ENCODE measurements at regions not wholly inside any gene's neighbourhood (a gene's known extent, or its start where the extent isn't known, plus 50 kb on each side); places are given as distances from the start of the nearest gene placed in this dataset.
A peak's percentile ranks its signal among the peaks of the same experiment; 100 is the strongest.

DNA sequence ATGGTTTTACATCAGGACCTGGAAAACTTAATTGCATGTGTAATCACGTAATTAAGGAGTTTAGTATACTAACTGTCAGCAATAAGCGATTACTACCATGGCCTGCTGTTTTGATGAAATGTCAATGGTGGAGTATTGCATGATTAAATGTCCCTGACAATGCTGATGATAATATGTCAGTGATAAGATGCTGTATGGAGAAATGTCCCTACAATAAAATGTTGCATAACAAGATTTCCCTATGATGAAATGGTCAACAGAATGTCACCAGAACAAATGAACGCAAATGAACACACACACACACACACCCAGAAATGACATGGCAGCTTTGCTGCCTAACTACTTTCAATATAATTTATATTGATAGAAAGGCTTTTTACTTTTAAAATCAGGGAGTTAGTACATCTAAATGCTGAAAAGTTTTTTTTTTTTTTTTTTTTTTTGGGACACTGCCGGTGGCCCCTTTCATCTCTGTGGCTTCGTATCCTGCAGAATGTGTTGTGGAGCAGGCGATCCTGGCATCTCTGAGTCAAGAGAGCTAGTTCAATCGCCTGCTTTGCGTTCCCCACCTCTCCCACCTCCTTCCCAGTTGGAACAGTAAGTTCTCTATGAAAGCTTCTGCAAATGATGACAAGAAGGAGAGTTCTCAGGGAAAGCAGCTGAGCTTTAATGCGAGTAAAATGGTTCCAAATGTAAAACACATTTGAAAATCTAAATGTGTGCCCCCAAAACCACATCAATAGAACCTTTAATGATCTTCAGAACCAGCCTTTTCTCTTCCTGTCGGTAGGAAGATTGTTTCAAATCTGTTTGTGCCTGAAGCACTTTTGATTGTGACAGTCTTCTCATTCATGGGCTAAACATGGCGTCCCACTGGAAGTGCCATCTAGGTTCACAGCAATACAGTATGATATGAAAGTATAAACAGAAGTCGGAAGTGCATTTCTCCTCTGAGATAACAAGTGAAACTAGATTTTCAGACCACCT is 170.1 kb upstream of the GBE1 start:
- FAIRE-seq = no peak
- DNase-seq (ENCODE audit: low spot score) = no peak

DNA sequence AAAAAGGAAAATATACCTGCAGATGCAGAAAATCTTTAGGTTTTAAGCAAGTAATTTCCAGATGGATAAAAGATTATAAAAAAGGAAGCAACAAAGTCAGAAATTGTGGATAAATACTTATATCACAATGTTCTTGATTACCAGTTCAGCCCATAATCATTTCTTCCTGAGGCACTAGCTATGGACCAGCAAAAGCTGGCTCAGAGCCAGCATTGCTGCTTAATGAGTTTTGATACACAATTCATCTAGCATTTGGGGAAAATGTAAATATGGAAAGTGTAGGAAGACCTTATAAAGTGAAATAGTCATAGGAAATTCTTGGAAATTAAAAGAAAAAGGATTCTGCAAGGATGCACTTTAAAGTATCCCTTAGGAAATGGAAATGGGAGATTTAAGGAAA is 168.3 kb upstream of the GBE1 start:
- DNase-seq (ENCODE audit: low spot score) = no peak
- no peak for FAIRE-seq

DNA sequence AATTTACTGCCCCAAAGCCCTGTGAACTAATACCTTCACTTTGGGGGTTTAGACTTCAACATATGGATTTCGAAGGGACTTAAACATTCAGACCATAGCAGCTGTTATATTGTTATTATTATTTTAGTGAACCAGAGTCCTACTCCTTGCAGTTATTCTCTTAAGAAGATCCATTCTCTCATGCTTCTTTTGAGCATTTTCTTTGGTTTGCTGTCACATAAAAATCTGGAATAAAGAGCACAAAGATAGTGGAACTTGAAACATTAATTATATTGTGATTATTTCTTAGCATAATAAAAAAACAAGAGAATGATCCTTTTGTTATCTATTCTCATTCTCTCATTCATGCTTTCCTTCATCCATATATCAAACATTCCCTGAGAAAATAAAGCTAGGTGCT is 166.4 kb upstream of the GBE1 start:
- DNase-seq (ENCODE audit: low spot score) (no peak), FAIRE-seq (no peak)

DNA sequence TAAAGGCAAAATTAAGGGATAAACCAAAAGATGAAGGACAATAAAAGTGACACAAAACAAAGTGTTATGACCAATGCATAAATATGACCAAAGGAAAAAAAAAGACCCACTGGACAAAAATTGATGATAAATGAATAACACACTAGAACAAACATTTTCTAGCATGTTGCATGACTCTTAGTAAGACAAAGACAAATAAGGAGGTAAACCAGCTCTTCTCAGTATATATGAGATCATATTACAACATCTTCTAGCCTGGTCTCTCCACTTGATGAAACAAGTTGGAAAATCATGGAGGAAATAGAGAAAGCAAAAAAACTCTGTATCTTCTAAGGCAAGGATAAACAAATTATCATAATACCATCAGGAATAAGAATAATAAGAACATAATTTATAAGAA is 163.9 kb upstream of the GBE1 start:
- FAIRE-seq (no peak), DNase-seq (ENCODE audit: low spot score) (no peak)

DNA sequence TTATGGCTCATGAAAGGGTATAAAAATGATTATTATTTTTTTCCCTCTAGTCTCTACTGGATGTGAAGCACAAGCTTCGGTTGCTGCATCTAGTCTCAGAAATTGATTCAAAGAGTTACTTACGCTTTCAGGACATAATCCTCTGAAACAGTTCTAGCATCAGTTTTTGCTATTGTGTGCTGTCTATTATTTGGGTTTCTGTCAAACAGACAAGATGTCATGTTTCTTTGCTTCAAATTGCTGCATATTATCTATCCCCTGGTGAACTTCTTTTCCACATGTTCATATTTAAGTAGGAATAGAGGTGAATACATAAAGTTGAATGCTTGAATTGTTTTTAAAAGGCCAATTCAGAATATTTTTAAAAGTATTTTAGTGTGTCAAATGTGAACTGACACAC is 161.6 kb upstream of the GBE1 start:
- DNase-seq (ENCODE audit: low spot score) (no peak), FAIRE-seq (no peak)

DNA sequence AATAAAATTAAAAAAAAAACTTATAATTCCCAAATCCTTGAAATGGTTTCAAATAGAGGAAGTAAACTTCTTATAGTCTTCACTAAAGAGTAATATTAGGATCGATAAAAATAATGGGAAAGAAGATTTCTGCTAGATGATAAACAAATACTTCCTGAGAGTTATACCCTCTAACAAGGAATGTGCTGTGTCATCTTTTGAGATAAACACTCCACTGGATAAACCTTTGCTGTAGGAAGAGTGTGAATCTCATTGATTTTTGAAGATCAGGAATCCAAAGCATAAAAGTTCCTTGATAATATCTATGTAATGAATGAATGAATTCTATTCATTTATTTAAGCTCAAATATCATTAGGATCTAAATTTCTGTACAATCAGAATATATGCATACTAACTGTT is 161.0 kb upstream of the GBE1 start:
- no peak for FAIRE-seq
- no peak for DNase-seq (ENCODE audit: low spot score)

DNA sequence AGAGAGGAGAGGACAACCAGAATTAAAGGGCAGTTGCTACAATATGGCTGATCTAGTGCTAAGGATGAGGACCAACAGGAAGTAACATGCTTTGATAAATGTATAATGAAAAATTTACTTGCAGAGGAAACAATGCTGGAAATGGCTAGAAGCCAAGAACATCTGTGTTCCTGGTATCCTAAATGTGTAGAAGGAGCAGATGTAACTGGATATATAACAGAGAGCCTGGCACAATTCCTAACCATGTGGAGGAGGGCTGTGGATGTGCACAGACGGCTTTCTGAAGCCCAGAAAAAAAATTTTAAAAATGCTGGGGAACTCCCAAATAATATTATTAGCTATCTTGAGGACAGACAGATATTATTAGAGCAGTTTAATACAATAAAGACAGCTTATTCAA is 159.4 kb upstream of the GBE1 start:
- DNase-seq (ENCODE audit: low spot score) (no peak), FAIRE-seq (no peak)

DNA sequence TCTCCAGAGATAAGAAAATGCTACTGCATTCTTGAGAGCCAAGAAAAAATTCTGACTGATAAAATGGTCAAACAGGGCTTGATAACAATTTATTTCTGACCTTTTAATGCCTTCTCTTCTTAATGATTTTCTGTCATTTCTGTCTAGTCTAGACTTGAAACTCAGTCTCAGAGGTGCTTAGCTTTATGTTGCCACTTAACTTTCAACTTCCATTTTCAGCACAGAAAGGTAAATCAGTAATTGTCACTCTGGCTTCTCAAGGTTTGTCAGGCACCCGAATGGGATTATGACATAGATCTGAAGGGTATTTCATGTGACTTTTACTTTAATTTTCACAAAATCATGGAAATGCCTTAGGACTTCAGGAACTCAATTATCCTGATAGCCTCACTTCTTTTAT is 155.4 kb upstream of the GBE1 start:
- DNase-seq (ENCODE audit: low spot score) = no peak
- FAIRE-seq = no peak

DNA sequence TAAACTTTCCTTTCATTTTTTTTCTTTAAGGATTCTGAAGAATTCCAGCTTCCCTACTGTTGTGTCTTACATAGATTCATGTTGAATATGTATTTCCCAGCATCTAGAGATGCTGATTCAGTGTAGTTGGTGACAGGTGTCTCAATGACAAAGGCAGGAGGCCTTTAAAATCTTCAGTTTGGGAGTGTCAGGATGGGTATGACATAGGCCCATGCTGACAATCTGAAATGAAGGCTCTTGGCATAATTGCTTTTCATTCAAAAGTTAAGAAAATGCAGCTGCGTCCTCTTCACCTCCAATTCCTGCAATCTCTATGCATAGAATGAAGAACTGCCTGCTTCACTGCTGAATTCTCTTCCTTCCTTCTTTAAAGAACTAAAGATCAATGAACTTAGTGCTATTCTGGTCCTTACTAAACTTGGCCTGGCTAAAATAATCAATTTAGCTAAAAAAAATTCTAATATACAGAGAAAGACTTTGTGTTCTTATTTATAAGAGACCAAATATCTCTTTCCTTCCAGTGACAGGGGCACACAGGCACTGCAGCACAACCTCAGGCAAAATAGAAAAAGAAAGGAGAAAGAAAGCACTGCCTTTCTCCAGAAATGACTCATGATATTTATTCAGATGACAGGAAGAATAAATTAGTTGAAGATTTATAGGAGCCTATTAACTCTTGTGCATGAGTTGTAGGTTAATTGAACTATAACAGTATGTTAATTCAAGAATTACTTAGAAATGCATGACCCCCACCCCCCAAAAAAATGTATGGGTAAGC is 152.6 kb upstream of the GBE1 start:
- FAIRE-seq (no peak), DNase-seq (ENCODE audit: low spot score) (no peak)

DNA sequence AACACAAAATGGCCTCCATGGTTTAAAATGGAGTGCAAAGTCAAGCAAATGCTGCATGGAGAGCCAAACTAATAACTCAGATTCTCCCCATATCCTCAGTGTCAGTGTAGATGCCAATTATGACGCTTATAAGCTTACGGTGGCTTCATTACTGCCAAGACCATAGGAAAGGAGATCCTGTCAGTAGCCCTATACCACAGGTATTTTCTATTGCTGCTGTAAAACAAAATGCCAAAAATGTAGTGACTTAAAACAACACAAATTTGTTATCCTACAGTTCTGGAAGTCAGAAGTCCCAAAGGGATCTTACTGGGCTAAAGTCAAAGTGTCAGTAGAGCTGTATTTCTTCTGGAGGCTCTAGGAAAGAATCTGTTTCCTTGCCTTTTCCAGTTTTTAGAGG is 149.8 kb upstream of the GBE1 start:
- no peak for DNase-seq (ENCODE audit: low spot score)
- no peak for FAIRE-seq

DNA sequence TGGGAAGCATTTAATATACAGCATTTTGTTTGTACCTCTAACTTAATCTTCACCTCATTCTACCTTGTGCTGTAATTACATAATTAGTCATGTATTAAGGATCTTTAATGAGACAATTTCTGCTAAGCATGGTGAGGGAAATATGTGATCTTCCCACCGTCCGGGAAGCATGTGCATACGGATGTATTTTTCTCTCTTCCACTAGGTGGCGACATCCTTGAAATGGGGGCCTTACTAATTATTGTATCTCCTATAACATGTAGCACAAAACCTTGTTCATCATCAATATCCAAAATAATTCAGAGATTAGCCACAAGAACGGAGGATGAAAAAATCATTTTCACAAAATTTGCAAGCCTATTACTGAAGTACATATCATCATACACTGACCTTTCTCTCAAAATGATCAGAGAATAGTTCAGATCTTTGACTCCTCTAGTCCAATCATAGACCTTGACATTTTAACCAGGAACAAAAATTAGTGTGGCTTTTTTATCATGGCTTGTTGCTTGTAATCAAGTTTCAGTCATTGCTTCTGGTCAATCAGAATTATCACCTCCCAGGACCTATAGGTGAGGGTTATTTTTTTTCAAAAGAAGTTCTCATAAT is 148.9 kb upstream of the GBE1 start:
- peak; percentile 28 for DNase-seq (ENCODE audit: low spot score)
- FAIRE-seq = no peak

DNA sequence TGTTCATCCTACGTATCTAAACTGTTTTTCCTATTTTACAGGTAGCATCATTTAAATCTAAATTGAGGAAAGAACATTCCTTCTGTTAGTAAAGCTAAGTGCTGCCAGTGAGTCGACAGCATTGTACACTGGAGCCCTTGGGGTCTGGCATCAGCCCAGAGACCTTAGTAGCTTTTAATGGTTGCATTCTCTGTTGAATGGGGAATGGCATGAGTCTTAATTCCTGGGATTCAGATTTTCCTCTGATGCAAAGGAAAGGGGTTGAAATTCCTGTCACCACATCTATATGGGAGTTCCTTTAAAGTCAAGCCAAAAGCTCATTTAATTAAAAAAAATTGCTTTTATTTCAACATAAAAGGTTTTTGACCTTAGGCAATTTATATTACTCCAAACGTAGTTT is 148.4 kb upstream of the GBE1 start:
- FAIRE-seq (no peak), DNase-seq (ENCODE audit: low spot score) (no peak)

DNA sequence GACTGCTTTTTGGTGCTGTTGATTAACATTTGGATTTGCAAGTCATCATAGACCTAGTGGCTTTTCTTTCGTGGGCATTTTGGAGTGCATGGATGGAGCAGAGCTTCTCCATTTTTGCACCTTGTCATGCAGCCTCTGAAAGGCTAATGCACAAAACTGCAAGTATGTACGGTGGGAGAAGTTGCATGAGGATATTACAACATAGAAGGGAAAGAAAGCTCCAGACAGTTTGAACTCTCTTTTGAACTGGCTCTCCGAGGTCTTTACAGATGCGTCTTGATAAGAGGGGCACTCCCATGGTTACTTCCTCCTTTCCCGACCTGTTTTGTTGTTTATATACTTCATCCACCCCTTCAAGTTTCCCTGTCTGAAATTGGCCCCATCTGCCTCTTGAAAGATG is 147.1 kb upstream of the GBE1 start:
- FAIRE-seq (no peak), DNase-seq (ENCODE audit: low spot score) (no peak)

DNA sequence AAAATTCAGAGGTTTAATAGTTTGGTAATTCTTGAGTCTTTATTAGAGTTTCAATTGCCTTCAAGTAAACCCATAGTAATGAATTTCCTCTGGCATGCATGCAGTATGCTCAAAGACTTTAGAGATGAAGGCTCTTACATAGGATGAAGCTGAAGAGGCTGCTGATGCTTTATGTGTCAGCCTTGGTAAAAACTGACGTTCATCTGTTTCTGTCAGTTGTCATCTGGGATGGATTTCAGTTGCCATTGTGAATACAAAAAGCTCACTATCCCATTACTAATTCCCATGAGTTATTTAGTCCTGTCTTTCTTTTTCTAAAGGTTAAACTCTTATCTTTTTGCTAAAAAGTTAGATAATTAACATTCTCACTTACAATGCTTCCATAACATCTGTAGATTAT is 136.9 kb upstream of the GBE1 start:
- FAIRE-seq (no peak), DNase-seq (ENCODE audit: low spot score) (no peak)

DNA sequence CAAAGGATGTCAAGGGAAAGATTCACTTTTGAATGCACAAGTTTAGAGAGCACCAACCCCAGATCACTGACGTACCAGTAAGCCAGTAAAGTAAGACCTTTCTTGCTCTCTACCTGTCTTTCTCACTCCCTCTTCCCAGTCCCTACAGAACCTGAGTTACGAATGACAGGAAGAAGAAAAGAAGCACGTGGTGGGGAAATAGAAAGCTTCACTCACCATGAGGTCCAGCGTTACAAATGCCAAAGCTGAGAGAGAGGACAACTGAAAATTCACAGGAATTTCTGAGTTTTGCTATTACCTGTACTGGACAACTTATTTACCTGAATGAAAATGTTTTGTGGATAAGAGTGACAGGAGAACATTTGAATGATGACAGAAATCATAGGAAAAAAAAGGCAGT is 133.2 kb upstream of the GBE1 start:
- DNase-seq (ENCODE audit: low spot score) (no peak), FAIRE-seq (no peak)

DNA sequence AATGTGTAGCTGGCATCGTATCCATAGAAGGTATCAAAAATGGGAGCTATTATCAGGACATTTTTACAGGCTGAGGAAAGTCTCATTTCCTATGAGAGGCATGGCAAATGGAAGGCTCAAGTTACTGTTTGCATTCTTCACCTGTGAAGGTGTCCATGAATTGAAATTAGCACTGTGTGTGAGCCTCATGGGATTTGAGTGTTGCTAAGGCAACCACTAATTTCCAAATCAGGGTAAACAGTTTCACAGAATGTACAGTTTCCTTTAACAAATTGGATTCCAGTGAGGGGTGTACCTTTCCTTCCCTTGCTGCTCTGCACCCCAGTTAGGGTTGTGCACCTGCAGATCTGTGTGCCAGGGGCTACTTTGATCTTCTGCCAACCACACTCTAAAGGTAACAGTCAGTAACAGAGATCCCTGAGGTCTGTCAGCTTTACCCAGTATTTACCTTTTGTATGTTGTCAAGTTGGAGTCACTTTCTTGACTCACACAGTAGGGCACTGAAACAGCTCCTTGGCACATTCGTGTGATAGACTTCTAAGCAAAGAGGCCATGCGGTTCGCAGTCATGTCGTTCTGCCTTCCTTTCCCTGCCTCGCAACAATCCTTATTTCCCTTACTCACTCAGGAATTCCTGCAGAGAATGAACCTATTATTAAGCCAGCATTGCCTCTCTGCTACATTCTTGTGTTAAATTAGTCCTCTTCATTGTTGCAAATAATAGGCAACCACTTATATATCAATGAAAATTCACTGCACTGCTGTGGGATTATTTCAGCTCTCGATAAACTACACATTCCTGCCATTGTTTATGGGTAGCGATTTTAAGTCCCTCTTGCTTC is 129.8 kb upstream of the GBE1 start:
- DNase-seq (ENCODE audit: low spot score) (no peak), FAIRE-seq (no peak)

DNA sequence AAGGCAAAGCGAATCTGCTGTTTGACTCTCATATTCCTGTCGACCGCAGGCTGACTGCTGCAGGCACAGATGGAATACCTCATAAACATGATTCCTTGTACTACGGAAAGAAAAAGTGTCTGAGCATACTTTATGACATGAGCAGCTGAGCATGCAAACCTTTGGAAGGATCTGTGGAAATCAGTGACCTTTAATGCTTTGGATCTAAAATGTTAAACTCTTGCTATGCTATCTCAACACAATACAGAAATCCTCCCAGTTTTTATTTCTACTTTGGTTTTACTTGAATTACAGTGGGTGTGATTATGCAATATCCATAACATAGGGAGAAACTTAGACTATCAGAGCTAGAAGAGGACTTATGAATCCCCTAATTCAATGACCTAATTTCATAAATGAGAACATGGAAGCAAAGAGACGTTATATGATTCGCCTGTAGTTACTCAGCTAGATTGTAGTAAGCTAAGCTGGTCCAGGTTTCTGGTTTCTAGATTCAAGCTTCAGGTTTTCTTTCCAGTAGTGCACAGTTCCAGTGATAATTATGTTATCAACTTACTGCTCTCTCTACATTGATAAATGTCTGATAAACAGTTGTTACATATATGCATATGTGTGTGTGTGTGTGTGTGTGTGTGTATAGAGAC is 127.6 kb upstream of the GBE1 start:
- FAIRE-seq = no peak
- DNase-seq (ENCODE audit: low spot score) = no peak

DNA sequence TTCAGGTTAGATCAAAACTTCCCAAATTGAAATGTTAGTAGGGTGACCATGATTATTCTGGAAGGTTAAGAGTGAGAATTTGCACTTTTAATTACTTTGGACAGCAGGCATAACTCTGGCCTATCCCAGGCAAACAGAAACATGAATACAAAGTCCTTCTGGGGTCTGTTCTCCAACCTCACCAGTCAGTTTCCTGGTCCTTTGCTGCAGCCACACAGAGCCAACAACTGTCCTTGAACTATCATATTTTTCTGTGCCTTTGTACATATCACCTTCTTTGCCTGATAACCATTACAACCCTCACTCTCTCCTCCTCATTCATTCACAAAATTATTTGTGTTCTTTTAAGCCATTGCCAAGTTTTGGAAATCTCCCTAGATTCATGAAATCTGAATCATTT is 126.0 kb upstream of the GBE1 start:
- FAIRE-seq = no peak
- no peak for DNase-seq (ENCODE audit: low spot score)

DNA sequence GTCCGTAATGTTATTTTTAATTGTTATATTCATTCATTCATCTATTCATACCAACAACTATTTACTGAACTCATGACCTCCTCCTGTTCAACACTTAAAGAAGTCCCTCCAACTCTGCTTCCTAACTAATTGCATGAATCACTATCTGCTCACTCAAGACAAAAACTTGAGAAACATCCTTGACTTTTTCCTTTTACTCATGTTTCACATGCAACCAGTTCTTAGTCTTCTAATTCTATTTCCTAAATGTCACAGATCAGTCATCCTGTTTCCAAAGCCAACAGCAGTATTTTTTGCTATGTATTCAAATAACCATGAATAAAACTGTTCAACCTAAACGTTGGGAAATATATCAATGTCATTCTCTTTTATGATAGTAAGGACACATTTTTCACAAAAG is 124.6 kb upstream of the GBE1 start:
- DNase-seq (ENCODE audit: low spot score) (no peak), FAIRE-seq (no peak)

DNA sequence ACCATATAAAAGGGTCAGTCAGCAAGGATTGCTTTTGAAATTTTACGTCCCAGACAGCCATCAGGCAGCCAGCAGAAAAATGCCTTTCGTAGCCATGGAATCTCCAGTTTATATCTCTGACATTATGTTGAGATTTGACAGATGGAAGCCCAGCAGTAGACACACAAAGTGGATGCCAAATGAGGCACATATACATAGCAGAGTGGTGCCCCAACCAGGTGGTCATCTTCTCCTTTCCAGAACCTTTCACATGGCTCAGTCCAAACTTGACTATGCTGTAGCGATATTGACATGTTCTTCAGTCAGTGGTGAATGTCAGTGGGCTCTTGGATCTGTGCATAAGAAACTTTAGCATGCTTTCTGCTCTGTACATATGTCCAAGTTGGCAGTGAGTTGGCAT is 123.3 kb upstream of the GBE1 start:
- FAIRE-seq (no peak), DNase-seq (ENCODE audit: low spot score) (no peak)

DNA sequence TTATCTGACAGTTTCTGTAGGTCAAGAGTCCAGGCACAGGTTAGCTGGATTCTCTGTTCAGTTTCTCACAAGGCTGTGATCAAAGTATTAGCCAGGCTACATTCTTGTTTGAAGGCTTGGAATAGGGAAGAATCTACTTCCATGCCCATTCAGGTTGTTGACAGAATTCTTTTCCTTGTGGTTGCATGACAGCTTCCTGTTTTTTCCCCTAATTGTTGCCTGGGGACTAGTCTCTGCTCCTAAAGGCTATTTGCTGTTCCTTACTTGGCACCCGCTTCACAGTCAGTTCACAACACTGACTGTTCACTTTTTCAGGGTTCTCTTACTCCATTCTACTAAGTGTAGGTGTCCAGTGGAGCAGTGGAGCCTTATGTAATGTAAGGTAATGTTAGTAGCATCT is 115.4 kb upstream of the GBE1 start:
- FAIRE-seq = no peak

More for the DNA sequence above, 115.4 kb upstream of the GBE1 start:
- no peak for DNase-seq (ENCODE audit: low spot score)
